HEK293T (cell line): ENCODE measurements at regions not wholly inside any gene's neighbourhood (a gene's known extent, or its start where the extent isn't known, plus 50 kb on each side); places are given as distances from the start of the nearest gene placed in this dataset.

Source experiments
- BHLHE40 ChIP-seq: fragments of 450-650 bp; IDR thresholded peaks from 2 replicates; pipeline ENCODE4 v1.6.1; 2016; ENCODE audit warnings: mild to moderate bottlenecking, moderate library complexity, borderline replicate concordance
- HDGF ChIP-seq: fragments of 450-650 bp; IDR thresholded peaks from 2 replicates; pipeline ENCODE4 v1.6.1; 2017; ENCODE audit warnings: antibody characterized with exemption, borderline replicate concordance
- LEF1 ChIP-seq: fragments of 450-650 bp; IDR thresholded peaks from 2 replicates; pipeline ENCODE4 v1.6.1; 2017; ENCODE audit warnings: mild to moderate bottlenecking, borderline replicate concordance
- SUZ12 ChIP-seq: fragments of 450-650 bp; IDR thresholded peaks from 2 replicates; pipeline ENCODE4 v1.6.1; 2016; ENCODE audit warnings: mild to moderate bottlenecking

DNA sequence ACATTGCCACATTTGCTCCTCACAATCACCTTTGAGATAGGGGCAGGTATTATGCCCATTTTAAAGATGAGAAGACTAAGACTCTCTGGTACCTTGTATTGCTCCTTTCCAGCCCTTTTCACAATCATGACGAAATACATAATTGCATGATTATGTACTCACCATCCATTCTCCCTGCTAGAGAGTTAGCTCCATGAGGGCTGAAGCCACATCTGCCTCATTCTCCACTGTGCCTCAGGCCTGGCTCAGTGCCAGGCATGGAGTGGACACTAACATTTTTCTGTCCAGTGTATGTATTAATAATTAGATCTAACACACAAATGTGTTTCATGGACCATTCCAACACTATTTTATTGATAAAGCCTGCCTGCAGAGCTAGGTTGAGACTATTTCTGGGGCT is 191.4 kb downstream of the MINAR1 start:
- TF ChIP-seq LEF1 (no peak), HDGF (no peak), SUZ12 (no peak), BHLHE40 (no peak)
